HG03045 (cell line): ENCODE measurements at regions not wholly inside any gene's neighbourhood (a gene's known extent, or its start where the extent isn't known, plus 50 kb on each side); places are given as distances from the start of the nearest gene placed in this dataset.
"Not testable (repeated sequence)": the region's sequence is repeated elsewhere in the genome, so short reads cannot be mapped to it uniquely, and the experiment has no call there.

Experiments
- ATAC-seq: cut with Tn5 transposase; IDR thresholded peaks from one replicate; pipeline ENCODE4 v1.9.1; 2021; ENCODE audit warnings: mild to moderate bottlenecking, moderate library complexity; ENCODE audit not compliant: unreplicated experiment

- no peak for ATAC-seq
Measured at GRCh38 chr12:74595696-74596095, 58.1 kb downstream of the ATXN7L3B start.

GRCh38 chr12:74598819-74599218 lies 61.2 kb downstream of the ATXN7L3B start:
- no peak for ATAC-seq

- ATAC-seq = no peak
Measured at GRCh38 chr12:74599932-74600331, 62.3 kb downstream of the ATXN7L3B start.

- ATAC-seq = not testable (repeated sequence)
Measured at GRCh38 chr12:74600817-74601216, 63.2 kb downstream of the ATXN7L3B start.

- no peak for ATAC-seq
Measured at GRCh38 chr12:74602881-74603672, 65.4 kb downstream of the ATXN7L3B start.

- no peak for ATAC-seq
Measured at GRCh38 chr12:74608231-74608775, 70.7 kb downstream of the ATXN7L3B start.

GRCh38 chr12:74610711-74611110 lies 73.1 kb downstream of the ATXN7L3B start:
- ATAC-seq = no peak

- no peak for ATAC-seq
Measured at GRCh38 chr12:74614426-74614825, 76.8 kb downstream of the ATXN7L3B start.

- ATAC-seq = no peak
Measured at GRCh38 chr12:74619084-74619483, 81.4 kb downstream of the ATXN7L3B start.

GRCh38 chr12:74619884-74620283 lies 82.2 kb downstream of the ATXN7L3B start:
- no peak for ATAC-seq

- ATAC-seq = no peak
Measured at GRCh38 chr12:74620921-74621320, 83.3 kb downstream of the ATXN7L3B start.

GRCh38 chr12:74624201-74624600 lies 86.6 kb downstream of the ATXN7L3B start:
- ATAC-seq = no peak

GRCh38 chr12:74626397-74626796 lies 88.8 kb downstream of the ATXN7L3B start:
- ATAC-seq = peak; percentile 52

GRCh38 chr12:74641262-74641661 lies 103.6 kb downstream of the ATXN7L3B start:
- ATAC-seq = no peak

- no peak for ATAC-seq
Measured at GRCh38 chr12:74641694-74642093, 104.1 kb downstream of the ATXN7L3B start.

- ATAC-seq = no peak
Measured at GRCh38 chr12:74644681-74645080, 107.0 kb downstream of the ATXN7L3B start.

- no peak for ATAC-seq
Measured at GRCh38 chr12:74646831-74647230, 109.2 kb downstream of the ATXN7L3B start.

GRCh38 chr12:74647256-74647655 lies 109.6 kb downstream of the ATXN7L3B start:
- no peak for ATAC-seq

- no peak for ATAC-seq
Measured at GRCh38 chr12:74656251-74656650, 118.6 kb downstream of the ATXN7L3B start.

GRCh38 chr12:74660442-74660841 lies 122.8 kb downstream of the ATXN7L3B start:
- no peak for ATAC-seq

- no peak for ATAC-seq
Measured at GRCh38 chr12:74663958-74664357, 126.3 kb downstream of the ATXN7L3B start.

- no peak for ATAC-seq
Measured at GRCh38 chr12:74665690-74666089, 128.1 kb downstream of the ATXN7L3B start.

GRCh38 chr12:74671421-74671820 lies 133.8 kb downstream of the ATXN7L3B start:
- no peak for ATAC-seq
